ELF-1 (cell line): ENCODE measurements at regions not wholly inside any gene's neighbourhood (a gene's known extent, or its start where the extent isn't known, plus 50 kb on each side); places are given as distances from the start of the nearest gene placed in this dataset.
A peak's percentile ranks its signal among the peaks of the same experiment; 100 is the strongest.

Source experiments
- DNase-seq: peaks from one replicate; pipeline ENCODE4 v3.0.0-alpha.2; 2016; ENCODE audit warnings: low read depth, low spot score

DNA sequence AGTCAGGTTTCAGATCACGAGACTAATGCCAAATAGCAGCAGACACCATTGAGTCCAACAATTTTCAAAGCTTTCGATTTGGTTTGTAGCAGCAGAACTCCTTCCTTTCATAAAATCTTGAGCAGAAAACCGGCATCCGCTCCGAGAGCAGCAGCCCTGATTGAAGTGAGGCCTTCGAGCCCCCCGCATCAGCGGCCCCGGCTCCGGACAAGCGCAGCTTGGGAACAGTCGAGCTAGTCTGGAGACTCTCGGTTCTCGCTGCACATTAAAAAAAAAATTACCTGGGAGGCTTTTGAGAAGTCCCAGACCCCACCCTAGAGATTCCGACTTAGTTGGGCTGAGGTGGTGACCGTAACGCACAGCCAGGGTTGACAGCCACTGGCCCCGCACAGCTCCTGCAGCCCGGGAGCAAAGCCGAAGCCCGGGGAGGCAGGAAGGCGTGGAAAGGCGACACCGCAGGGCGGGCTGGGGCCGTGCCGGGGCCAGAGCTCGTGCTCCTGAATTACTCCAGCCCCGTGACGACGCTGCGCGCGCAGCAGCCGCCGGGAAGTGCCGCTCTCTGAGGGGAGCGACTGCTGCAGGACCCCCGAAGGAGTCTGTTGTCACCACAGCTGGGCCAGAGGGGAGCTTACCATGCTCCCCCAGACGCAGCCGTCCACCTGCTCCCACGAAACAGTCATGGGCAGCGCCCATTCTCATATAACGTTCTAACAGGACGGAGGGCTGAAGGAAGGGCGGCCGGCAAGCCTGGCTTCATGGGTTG lies 57.8 kb downstream of the SPATA19 start:
- DNase-seq, result peak; percentile 66

DNA sequence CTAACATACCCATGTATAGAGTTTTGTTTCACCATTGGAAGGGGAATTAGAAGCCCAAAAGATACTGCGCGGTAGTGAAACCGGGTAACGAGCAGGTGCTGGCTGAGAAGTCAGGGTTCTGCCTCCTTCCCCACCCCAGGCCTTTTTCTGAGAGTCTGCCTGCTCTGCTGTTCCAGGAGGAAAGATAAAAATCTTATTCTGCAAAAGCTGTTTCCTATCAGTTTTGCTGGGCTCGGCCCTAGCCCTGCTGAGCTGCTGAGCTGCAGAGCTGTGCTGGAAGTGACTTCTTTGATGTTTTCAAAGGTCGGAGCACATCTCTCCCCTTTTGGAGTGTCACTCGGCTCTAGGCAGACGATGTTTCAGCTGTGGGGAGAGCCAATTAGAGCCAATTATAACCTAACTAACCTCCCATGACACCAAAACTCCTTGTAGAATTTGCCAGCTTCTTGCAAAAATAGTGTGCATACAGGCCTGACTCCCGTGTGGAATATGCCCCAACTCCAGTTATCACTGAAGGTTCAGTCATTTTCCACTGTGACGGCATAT lies 59.4 kb downstream of the SPATA19 start:
- no peak for DNase-seq

DNA sequence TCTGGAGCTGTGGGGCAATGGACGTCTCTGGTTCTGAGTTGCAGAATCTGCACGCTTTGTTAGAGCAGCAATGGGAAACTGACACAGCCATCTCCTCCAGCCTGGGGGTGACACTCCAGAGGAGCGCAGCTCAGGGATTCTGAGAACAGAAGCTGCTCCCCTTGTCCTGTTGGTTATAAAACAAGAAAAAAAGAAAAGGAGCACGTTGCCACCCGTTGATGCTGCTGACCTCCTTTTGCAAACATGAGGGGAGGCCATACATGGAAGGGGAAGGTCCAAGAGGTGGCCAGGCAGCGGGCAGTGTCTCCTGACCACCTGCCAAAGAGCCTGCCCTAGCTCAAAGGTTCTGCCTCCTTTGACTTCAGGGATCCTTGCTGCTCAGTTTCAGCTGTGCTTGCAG lies 61.0 kb downstream of the SPATA19 start:
- DNase-seq, result no peak

DNA sequence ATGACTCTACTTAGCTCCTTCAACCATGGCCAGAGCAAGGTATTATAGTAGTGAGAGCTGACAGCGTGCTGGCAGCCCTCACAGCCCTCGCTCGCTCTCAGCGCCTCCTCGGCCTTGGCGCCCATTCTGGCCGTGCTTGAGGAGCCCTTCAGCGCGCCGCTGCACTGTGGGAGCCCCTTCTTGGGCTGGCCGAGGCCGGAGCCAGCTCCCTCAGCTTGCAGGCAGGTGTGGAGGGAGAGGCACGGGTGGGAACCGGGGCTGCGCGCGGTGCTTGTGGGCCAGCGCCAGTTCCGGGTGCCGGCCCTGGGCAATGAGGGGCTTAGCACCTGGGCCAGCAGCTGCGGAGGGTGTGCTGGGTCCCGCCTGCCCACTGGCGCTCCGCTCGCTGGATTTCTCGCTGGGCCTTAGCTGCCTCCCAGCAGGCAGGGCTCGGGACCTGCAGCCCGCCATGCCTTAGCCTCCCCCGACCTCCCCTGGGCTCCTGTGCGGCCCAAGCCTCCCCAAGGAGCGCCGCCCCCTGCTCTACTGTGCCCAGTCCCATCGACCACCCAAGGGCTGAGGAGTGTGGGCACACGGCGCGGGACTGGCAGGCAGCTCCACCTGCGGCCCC lies 63.1 kb downstream of the SPATA19 start:
- no peak for DNase-seq

DNA sequence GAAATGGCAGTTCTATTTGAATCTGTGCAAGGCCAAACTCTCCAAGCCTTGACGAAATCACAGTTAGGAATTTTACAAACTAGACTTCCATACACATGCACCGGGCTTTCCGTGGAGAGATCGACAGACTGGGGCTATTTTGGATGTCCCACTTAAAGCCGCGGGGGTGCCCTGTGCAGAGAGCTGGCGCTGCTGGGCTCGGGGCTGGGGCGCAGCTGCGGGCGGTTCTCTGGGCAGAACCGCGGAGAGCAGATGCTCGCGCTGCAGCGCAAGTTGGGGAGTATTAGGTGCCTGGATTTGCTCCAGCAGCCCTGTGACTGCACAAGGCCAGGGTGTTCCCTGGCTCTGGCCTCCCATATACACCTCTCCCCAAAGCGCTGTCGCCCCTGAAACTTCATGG lies 67.2 kb downstream of the SPATA19 start:
- DNase-seq, result no peak

DNA sequence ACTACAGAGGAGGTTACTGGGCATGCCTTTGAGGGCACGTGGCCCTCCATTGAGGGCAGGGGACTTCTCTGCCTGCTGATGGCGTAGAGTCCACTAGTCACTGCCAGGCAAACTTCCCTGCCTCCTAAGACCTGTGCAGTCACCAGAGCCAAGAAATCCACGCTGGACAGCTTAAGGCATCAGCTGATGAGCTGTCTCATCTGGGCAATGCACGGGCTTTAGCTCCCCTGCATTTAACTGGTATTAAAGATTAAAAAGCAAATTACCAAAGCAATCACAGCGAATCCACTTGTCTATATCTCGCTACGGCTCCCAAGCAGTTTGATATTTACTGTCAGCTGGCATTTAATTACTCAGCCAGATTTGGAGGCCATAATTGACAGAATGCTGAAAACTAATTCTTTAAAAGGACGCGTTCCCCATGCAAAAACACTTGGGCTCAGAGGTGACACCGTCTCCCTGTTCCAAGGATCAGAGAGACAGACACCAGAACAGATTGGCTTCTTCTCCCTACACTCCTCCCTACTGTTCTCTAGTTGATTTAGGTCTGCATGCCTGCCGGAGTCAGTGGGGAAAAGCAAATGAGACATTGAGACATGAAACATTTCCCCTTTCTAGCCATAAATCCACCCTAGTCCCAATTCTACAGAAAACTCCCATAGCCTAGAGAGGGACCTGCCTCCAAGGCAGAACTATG lies 68.5 kb downstream of the SPATA19 start:
- no peak for DNase-seq

DNA sequence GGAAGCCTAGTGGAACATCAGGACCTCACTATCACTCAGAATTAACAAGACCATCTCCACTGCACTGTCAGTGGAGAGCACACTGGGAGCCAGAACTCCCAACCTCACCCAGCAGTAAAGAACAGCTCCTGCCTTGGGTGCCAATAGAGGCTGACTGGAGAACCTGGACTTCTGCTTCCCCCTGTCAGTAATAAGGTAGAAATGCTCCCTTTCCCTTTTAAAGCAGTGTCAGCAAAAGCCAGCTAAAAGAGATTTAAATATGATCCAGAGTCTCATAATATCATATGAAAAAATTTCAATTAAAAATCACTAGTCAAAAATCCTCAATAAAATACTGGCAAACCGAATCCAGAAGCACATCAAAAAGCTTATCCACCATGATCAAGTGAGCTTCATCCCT lies 82.8 kb downstream of the SPATA19 start:
- no peak for DNase-seq

DNA sequence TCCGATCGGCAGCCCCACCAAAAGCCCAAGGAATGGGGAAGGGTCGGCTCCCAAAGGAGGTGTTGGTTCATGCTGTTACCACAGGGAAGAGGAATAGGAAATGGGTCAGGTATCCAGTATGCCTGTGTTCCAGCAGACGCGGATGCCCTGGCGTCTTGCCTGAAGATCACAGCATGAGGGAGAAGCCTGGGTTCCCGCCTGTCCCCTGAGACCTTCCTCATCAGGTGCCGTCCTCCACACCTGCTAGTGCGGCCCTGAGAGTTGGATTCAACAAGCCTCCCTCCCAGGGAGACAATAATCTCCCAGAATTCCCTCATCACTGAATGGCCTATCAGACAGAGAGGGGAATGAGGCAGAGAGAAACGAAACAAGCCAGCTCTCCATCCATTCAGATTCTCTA lies 92.2 kb downstream of the SPATA19 start:
- DNase-seq, result no peak

DNA sequence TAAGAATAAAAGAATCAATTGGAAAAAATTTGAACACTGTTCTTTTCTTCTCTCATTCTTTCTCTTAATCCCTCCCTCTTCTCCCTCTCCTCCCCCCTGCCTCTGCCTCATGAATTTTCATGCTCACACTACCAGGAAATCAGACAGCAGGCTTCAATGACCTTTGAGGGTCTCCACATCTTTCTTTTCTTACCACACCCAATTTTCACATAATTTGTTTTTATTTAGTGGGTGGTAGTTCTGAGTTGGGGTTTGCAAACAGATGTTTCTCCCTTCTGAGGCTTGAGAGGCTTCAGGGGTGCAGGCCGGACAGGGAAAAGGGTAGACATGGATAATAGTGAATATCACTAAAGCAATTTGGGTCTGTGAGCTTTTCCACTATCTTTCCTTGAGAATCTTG lies 95.5 kb downstream of the SPATA19 start:
- DNase-seq, result no peak

DNA sequence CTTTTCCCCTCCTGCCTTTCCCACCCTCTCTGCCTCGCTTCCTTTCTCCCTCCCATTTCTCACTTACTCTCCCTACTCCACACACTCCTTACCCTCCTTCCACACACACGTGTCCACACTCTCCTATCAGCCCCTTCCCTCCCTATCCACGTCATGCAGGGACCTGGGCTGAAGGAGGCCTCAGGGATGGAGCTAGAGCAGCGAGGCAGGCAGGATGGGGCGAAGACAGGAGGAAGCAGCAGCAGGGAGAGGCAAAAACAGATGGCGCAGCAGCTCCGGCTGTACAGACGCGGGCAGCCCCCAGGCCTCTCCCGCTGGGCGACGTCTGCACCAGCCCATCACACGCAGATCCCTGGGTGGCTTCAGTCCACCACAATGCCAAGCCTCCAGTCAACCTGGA lies 97.9 kb downstream of the SPATA19 start:
- DNase-seq, result no peak

DNA sequence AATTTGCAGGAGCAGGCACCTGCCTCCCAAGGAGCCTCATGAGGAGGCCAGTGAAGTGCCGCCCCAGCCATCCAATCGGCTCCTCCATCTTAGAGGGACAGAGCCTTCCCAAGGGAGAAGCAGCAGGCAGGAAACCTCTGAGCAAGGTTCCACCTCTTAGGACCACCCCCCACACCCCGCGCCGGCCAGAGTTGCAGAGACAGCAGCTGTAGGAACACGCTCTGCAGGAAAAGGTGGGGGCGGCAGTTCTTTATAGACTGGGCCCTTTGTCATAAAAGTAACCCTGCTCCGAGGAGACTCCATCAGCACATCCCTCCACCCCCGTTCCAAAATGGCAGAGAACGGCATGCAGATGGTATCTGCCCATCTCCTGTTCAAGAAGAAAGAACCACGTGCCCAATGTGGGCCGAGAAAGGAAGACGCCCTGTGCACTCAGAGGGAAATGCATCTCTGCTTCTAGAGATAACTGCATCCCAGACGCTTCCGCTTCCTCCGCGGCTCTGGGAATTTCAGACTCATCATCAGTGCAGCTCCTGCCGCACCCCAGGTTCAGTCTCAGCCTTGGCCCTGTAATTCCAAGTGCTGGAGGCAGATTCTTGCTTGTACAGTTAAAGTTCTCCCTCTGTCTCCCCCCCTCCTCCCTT lies 98.5 kb downstream of the SPATA19 start:
- DNase-seq, result no peak

DNA sequence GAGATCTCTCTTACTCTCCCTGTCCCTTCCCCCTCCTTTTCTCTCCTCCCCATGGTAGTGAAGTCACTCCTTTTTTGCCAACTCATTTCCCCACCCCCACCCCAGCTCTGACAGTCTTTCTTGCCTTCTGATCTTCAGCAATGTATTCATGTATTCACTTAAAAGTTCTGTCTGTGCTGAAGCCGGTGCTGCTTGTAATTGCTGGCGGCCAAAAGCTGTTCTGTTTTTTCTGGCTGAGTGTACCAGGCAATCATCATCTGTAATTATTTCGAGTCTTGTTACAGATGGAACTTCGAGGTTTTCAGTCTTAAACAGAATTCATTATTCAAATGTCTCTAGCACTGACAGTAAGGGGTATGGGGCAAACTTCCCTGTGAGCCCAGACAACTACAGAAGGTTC lies 99.5 kb downstream of the SPATA19 start:
- DNase-seq, result no peak

DNA sequence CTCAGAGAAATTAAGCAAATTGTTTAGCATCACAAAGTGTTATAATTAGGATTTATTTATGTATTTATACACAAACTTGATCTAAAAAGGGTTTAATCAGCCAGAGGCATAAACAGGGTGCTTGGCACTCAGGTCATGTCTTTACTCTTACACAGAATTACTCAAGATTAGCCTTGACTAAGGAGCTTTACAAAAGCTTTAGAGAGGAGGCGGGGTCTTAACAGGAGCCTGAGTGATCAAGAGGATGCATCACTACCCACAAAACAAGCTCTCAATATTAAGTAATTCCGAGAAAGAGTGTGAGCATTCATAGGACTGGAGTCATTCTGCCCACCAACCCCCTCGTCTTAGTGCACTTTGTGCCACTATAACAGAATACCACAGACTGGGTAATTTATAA lies 103.0 kb downstream of the SPATA19 start:
- DNase-seq, result no peak

DNA sequence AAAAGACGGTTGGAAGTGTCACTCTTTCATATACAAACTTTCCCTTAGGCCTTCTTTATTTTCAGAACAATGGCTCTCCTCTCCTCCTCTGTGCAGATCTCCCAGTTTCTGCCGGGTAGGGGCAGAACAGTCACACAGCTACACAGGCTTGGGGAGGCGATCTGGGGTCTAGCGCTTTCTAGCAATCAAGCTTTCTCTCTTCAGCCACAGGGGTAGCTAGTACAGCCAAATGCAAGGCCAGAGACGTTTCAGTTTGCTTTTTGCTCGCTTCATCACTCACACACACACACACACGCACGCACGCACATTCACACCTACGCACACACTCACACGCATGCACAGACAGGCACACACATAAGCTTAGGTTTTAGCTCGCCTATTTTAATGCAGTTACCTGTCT lies 104.3 kb downstream of the SPATA19 start:
- no peak for DNase-seq

DNA sequence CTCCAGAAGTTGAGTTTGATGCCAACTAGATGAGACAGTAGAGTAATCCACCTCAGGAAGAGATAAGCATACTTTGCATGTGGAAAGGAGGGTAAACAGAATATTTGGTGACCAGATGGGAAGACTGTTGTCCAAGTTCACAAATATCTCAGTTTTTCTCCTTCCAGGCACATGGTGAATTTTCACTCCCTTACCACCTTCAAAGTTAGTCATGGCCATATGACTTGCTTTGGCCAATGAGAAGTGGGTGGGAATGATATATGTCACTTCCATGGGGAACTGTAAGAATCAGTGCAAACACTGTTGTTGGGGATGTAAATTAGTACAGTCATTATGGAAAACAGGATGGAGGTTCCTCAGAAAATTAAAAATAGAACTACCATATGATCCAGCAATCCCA lies 105.8 kb downstream of the SPATA19 start:
- no peak for DNase-seq

DNA sequence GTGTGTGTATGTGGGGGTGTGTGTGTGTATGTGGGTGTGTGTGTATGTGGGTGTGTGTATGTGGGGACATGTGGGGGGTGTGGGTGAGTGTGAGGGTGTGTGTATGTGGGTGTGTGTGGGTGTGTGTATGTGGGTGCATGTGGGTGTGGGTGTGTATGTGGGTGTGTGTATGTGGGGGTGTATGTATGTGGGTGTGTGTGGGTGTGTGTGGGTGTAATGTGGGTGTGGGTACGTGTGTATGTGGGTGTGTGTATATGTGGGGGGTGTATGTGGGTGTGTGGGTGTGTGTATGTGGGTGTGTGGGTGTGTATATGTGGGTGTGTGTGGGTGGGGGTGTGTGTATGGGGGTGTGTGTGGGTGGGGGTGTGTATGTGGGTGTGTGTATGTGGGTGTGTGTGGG lies 106.7 kb downstream of the SPATA19 start:
- no peak for DNase-seq

DNA sequence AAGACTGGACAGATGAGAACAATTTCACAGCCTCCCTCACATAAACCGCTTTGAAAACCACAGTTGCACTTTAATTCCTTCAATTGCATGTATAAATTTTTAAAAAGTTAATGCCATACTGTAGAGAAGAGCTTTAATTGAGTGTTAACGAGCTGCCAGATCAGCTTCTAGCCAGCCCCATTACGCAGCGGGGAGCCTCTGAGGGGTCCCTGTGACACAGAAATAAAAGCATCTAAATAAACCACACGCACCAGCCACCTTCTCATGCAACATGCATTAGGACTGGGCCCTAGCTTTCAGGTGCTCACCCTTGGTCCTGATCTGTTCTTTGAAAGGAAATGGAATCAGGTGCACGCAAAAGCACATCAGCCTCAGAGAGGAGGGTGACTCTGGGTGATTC lies 111.7 kb downstream of the SPATA19 start:
- DNase-seq, result no peak

DNA sequence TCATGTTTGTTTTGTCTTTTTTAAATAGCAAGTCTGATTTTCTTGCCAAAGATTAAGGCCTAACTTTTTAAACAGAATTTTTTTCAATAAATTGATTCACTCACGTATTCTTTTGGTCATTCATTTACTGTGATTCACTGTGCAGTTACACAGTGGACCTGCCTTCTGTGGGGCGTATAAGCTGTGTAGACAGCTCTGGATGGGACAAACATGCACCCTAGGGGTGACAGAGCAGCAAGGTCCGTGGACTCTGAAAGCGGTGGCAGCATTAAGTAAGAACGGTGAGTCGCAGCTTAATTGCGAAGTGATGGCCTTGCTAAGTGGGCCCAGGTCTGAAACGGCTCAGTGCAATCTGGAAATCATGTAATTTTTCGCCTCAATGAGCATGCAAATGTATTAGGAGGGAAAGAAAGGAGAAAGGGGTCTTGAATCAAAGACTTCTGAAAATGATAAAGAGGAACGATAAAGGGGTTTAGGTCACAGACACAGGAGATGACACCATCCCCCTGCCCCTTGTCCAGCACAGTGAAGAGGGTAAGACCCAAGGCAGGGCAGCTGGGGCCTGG lies 113.1 kb downstream of the SPATA19 start:
- no peak for DNase-seq

DNA sequence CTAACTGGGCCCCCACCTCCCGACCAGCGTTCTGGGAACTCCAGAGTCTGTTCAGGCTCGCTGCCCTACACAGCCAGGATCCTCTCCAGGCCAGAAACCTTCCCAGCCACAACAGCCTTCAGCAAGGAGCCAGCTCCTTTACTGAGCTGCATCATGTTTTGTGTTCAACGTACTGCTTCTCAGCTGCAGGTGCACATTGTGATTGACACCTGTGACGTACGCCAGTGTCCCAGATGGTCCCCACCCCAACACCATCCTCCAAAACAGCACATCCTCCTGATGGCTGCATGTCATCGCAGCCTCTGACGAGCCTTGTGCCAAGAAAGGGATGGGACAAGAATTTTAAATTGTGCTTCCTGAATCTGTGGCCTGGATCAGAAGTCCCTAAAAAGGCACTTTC lies 117.5 kb downstream of the SPATA19 start:
- no peak for DNase-seq

DNA sequence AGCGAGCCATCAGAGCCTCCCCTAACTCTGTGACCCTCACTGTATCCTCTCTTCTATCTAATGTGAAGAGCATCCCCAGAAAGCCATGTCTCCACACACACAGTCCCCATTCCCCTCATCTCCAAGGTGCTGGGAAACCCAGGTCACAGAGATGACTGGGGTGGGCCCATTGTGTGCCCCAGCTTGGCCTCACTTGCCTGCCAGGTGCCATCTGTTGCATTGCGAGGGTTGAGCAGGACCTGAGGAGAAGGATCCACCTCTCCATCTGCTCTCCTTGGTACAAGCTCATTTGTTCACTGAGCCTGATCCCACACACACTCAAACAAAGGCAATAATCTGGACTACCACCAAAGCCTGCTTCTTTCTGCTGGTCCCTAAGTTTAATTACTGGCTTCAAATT lies 118.8 kb downstream of the SPATA19 start:
- no peak for DNase-seq

DNA sequence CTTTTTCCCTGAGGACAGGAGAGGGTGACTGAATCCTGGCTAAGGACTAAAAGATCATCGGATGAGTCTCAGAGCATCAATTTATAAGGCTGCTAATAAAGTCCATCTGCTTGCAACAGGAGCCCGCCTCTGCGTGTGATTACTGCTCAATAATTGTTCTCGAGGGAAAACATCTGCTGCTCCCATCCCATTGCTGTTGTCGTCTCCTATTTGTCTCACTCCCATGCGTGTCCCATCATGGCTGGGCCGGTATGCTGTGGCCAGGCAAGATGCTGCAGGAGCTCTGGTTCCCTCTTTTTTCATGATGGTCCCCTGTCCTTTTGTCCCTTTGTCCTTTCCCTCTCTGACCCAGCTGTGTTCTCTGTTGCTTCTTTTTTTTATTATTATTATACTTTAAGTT lies 121.2 kb downstream of the SPATA19 start:
- no peak for DNase-seq

DNA sequence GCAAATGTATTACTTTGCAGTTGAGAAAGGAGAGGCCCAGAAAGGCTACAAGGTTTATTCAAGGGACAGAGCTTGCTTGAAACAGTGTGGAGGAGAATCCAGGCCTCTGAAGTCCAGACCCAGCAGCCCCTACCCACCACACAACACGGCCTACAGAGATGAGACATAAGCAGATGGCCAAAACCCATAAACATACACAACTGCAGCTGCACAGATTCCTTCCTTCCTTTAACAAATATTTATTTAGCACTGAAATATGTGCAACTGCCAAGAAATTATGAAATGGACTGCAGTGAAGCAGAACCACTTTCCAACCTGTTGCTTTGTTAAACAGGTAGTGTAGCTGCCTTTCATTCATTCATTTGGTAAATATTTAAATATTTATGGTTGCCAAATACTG lies 122.3 kb downstream of the SPATA19 start:
- DNase-seq, result no peak
